ENCODE measurements at regions not wholly inside any gene's neighbourhood (a gene's known extent, or its start where the extent isn't known, plus 50 kb on each side); places are given as distances from the start of the nearest gene placed in this dataset.

DNA sequence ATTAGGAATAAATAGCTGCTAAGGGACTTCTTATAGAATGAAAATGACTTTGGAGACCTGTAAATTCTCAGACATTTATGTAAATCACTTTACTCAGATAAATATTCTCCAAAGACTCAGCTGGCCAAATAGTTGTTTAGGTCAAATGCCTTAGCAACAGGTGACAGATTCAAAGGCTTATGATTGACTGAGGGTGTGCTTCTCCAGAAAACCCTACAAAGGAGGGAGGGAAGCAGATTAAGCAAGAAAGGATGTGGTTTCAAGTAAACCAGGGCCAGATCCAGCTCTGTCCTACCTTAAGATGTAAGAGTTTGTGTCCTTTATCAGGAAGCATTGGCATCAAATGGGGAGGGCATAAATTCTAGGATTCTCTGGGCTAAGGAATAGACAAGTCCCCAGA lies 433.0 kb downstream of the TLE1 start:
- H3K27me3 ChIP-seq: no peaks in the 10 kb centered on the region
- TF ChIP-seq EP300 (IDR thresholded peaks at IDR 0.05) (no peak), POLR2AphosphoS5 (IDR thresholded peaks at IDR 0.05) (no peak), POLR2A (IDR thresholded peaks at IDR 0.05) (no peak)
- TF ChIP-seq, protein P1, sequence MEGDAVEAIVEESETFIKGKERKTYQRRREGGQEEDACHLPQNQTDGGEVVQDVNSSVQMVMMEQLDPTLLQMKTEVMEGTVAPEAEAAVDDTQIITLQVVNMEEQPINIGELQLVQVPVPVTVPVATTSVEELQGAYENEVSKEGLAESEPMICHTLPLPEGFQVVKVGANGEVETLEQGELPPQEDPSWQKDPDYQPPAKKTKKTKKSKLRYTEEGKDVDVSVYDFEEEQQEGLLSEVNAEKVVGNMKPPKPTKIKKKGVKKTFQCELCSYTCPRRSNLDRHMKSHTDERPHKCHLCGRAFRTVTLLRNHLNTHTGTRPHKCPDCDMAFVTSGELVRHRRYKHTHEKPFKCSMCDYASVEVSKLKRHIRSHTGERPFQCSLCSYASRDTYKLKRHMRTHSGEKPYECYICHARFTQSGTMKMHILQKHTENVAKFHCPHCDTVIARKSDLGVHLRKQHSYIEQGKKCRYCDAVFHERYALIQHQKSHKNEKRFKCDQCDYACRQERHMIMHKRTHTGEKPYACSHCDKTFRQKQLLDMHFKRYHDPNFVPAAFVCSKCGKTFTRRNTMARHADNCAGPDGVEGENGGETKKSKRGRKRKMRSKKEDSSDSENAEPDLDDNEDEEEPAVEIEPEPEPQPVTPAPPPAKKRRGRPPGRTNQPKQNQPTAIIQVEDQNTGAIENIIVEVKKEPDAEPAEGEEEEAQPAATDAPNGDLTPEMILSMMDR (IDR thresholded peaks at IDR 0.05): no peak
- ATAC-seq: no peak

DNA sequence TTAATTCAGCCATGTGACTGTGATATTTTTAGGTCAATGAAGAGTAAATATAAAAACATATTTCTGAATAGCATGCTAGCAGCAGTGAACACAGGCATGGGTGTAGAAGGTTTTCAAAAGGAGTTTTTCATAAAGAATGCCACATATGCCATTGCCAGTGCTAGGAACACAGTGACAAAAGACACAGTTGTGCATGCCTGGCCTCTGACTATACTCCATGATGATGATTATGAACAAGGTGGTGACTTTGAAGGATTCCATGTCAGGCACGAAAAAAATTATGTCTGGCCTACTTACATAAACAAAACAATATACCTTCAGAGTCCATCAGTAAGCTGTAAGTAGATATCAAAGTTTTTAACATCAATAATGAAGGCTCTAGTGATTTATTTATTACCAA lies 438.7 kb downstream of the TLE1 start:
- H3K27ac ChIP-seq: no peak overlapping the region
- TF ChIP-seq EP300 (IDR thresholded peaks at IDR 0.05) (no peak), POLR2A (IDR thresholded peaks at IDR 0.05) (no peak), POLR2AphosphoS5 (IDR thresholded peaks at IDR 0.05) (no peak)
- TF ChIP-seq, protein P1 (IDR thresholded peaks at IDR 0.05): no peak
- no peaks in the 10 kb centered on the region for H3K36me3 ChIP-seq
- no peak overlapping the region for H3K4me3 ChIP-seq
- 83 to 100% methylated on average over 1 of the region's 1 CpG for WGBS, 2 donors (ENCODE audit: low coverage in 1 of 2)
- no peaks in the 10 kb centered on the region for H3K27me3 ChIP-seq
- no peak for ATAC-seq
- peaks cover 0 to 14% (median 0%) of the 10 kb centered on the region in 3 donors for H3K9me3 ChIP-seq
- no peaks in the 10 kb centered on the region for H3K4me1 ChIP-seq

More for the DNA sequence above, 433.0 kb downstream of the TLE1 start:
- H3K36me3 ChIP-seq: no peaks in the 10 kb centered on the region
- H3K4me1 ChIP-seq: no peaks in the 10 kb centered on the region
- peaks cover 0 to 3% (median 0%) of the 10 kb centered on the region in 3 donors for H3K9me3 ChIP-seq
- no peak overlapping the region for H3K4me3 ChIP-seq
- H3K27ac ChIP-seq: no peak overlapping the region

DNA sequence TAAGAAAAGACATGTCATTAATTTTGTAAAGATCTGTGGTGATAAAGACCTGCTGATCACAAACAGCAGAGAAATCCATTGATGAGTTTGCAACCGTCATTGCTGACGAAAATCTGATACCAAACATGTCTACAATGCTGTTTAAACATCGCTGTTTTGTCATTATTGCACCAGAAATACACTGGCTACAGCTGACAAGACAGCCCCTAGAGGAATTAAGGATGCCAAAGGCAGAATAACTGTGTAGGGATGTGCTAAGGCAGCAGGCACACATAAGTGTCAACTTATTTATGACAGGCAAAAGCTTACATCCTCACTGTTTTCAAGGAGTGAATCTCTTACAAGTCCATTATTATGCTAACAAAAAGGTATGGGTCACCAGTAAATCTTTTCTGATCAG lies 439.3 kb downstream of the TLE1 start:
- Histone ChIP-seq H3K4me3 (no peak overlapping the region), H3K27ac (no peak overlapping the region), H3K36me3 (no peaks in the 10 kb centered on the region), H3K9me3 (peaks cover 0 to 14% (median 0%) of the 10 kb centered on the region in 3 donors), H3K4me1 (no peaks in the 10 kb centered on the region), H3K27me3 (no peaks in the 10 kb centered on the region)
- ATAC-seq: no peak
- TF ChIP-seq POLR2A (IDR thresholded peaks at IDR 0.05): no peak
- TF ChIP-seq EP300 (IDR thresholded peaks at IDR 0.05): no peak
- TF ChIP-seq, protein P1 (IDR thresholded peaks at IDR 0.05): no peak
- TF ChIP-seq POLR2AphosphoS5 (IDR thresholded peaks at IDR 0.05): no peak
- WGBS, 2 donors (ENCODE audit: low coverage in 1 of 2): 85 to 100% methylated on average over 3 of the region's 3 CpGs

DNA sequence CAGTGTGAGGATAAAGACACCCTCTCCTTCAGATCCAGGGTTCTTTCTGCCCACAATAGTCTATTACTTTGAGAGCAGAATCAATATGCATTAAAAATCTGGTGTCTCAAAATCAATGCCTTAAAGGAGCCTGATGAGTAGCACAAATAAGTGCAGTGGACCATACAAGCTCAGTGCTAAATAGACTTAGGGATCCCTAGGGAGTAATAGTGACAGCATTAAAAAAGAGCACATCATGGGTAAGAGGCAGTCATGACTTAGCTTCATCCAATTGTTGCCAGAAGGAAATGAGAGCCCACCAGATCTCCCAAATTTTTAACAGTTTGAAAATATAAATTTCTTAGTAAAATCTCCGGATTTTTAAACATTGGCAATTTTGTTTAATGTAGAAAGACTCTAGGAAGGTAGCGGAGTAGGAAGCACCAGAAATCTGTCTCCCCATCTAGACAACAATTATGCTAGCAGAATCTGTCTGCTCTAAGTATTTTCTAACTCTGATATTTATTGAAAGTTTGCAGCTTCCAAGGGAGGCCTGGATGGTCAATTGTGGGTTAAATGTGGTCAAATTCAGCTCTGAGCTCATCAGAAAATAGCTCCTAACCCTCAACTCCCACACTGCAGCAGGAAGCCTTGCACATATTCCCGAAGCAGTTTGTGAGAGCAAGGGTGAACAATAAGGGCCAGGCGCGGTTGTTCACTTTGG lies 443.9 kb downstream of the TLE1 start:
- TF ChIP-seq POLR2AphosphoS5 (IDR thresholded peaks at IDR 0.05): no peak
- no peak for TF ChIP-seq POLR2A (IDR thresholded peaks at IDR 0.05)
- TF ChIP-seq, protein P1 (IDR thresholded peaks at IDR 0.05): no peak
- TF ChIP-seq EP300 (IDR thresholded peaks at IDR 0.05): no peak
- Histone ChIP-seq H3K27me3 (no peaks in the 10 kb centered on the region), H3K9me3 (peaks cover 0 to 14% (median 0%) of the 10 kb centered on the region in 3 donors), H3K4me1 (no peaks in the 10 kb centered on the region), H3K27ac (no peak overlapping the region), H3K4me3 (no peak overlapping the region), H3K36me3 (no peaks in the 10 kb centered on the region)
- ATAC-seq: no peak
- 73 to 76% methylated on average over 3 to 5 of the region's 5 CpGs for WGBS, 2 donors (ENCODE audit: low coverage in 1 of 2)

DNA sequence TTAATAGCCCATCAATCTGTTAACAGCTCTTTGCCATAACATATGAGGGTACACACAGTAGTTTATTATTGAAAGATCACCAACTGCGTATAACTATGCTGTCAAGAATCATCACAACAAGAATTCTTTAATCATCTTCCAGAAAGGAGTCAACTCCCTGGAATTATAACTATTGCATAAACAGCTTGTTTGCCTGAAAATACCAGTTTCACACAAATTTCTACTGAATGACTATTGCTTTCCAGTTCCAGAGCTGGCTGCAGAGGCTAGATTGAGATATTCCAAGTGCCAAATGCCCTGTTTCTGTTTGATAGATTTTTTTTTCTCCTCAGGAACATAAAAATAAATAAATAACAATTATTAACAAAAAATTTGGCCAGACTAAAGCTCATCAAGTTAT lies 444.7 kb downstream of the TLE1 start:
- 40 to 46% methylated on average over 1 of the region's 1 CpG for WGBS, 2 donors (ENCODE audit: low coverage in 1 of 2)
- H3K9me3 ChIP-seq: peaks cover 0 to 14% (median 0%) of the 10 kb centered on the region in 3 donors
- H3K4me3 ChIP-seq: no peak overlapping the region
- TF ChIP-seq POLR2A (IDR thresholded peaks at IDR 0.05) (no peak), EP300 (IDR thresholded peaks at IDR 0.05) (no peak), POLR2AphosphoS5 (IDR thresholded peaks at IDR 0.05) (no peak)
- TF ChIP-seq, protein P1 (IDR thresholded peaks at IDR 0.05): no peak
- H3K4me1 ChIP-seq: no peaks in the 10 kb centered on the region
- no peak overlapping the region for H3K27ac ChIP-seq
- ATAC-seq: no peak
- no peaks in the 10 kb centered on the region for H3K36me3 ChIP-seq
- H3K27me3 ChIP-seq: no peaks in the 10 kb centered on the region
